ENCODE measurements at regions not wholly inside any gene's neighbourhood (a gene's known extent, or its start where the extent isn't known, plus 50 kb on each side); places are given as distances from the start of the nearest gene placed in this dataset.

GRCh38 chr4:123090886-123091285 is 168.5 kb upstream of the NUDT6 start:
- no peak overlapping the region for H3K27ac Mint-ChIP-seq (ENCODE audit: unreplicated experiment)
- peaks cover 40% of the 10 kb centered on the region for H3K36me3 Mint-ChIP-seq (ENCODE audit: low read depth)
- DNase-seq (ENCODE audit: low read depth, low spot score): no peak
- no peaks in the 10 kb centered on the region for H3K27me3 Mint-ChIP-seq (ENCODE audit: low read depth)
- H3K9me3 Mint-ChIP-seq: no peaks in the 10 kb centered on the region
- H3K4me3 Mint-ChIP-seq: no peak overlapping the region
- no peak for TF ChIP-seq CTCF (conservative IDR thresholded peaks at IDR 0.05)
- peaks cover 15% of the 10 kb centered on the region for H3K4me1 Mint-ChIP-seq

GRCh38 chr4:123092586-123092985 is 170.2 kb upstream of the NUDT6 start:
- no peaks in the 10 kb centered on the region for H3K27me3 Mint-ChIP-seq (ENCODE audit: low read depth)
- no peak for TF ChIP-seq CTCF (conservative IDR thresholded peaks at IDR 0.05)
- no peak overlapping the region for H3K4me3 Mint-ChIP-seq
- no peak for DNase-seq (ENCODE audit: low read depth, low spot score)
- no peak overlapping the region for H3K27ac Mint-ChIP-seq (ENCODE audit: unreplicated experiment)
- peaks cover 28% of the 10 kb centered on the region for H3K36me3 Mint-ChIP-seq (ENCODE audit: low read depth)
- H3K4me1 Mint-ChIP-seq: peaks cover 17% of the 10 kb centered on the region
- H3K9me3 Mint-ChIP-seq: no peaks in the 10 kb centered on the region

GRCh38 chr4:123093236-123093635 is 170.8 kb upstream of the NUDT6 start:
- TF ChIP-seq CTCF (conservative IDR thresholded peaks at IDR 0.05): no peak
- Mint-ChIP-seq H3K4me1 (peaks cover 13% of the 10 kb centered on the region), H3K4me3 (no peak overlapping the region), H3K36me3 (ENCODE audit: low read depth) (peaks cover 22% of the 10 kb centered on the region), H3K27me3 (ENCODE audit: low read depth) (no peaks in the 10 kb centered on the region), H3K9me3 (no peaks in the 10 kb centered on the region), H3K27ac (ENCODE audit: unreplicated experiment) (no peak overlapping the region)
- DNase-seq (ENCODE audit: low read depth, low spot score): no peak

GRCh38 chr4:123096038-123096437 is 173.6 kb upstream of the NUDT6 start:
- H3K4me1 Mint-ChIP-seq: peaks cover 22% of the 10 kb centered on the region
- H3K27me3 Mint-ChIP-seq (ENCODE audit: low read depth): no peaks in the 10 kb centered on the region
- H3K4me3 Mint-ChIP-seq: no peak overlapping the region
- DNase-seq (ENCODE audit: low read depth, low spot score): no peak
- peak; percentile 47 for TF ChIP-seq CTCF (conservative IDR thresholded peaks at IDR 0.05)
- H3K9me3 Mint-ChIP-seq: no peaks in the 10 kb centered on the region
- peaks cover 16% of the 10 kb centered on the region for H3K36me3 Mint-ChIP-seq (ENCODE audit: low read depth)
- no peak overlapping the region for H3K27ac Mint-ChIP-seq (ENCODE audit: unreplicated experiment)

- TF ChIP-seq CTCF (conservative IDR thresholded peaks at IDR 0.05): peak; percentile 88
- Mint-ChIP-seq H3K4me1 (peaks cover 30% of the 10 kb centered on the region), H3K36me3 (ENCODE audit: low read depth) (peaks cover 6% of the 10 kb centered on the region), H3K4me3 (no peak overlapping the region), H3K9me3 (no peaks in the 10 kb centered on the region), H3K27ac (ENCODE audit: unreplicated experiment) (no peak overlapping the region), H3K27me3 (ENCODE audit: low read depth) (no peaks in the 10 kb centered on the region)
- DNase-seq (ENCODE audit: low read depth, low spot score): no peak
Observed at GRCh38 chr4:123102897-123103471, 180.6 kb upstream of the NUDT6 start.
